Activated T-helper 2 cell treated with anti-CD3 and anti-CD28 coated beads, Interferon-gamma antibody, Interleukin-2, Interleukin-4, amounts not matched to agents 10 μg/mL and 5 μg/mL and 100 μg/mL, durations not matched to agents 14 hours and 24 hours and 36 hours (primary cell): ENCODE measurements at regions not wholly inside any gene's neighbourhood (a gene's known extent, or its start where the extent isn't known, plus 50 kb on each side); places are given as distances from the start of the nearest gene placed in this dataset.
"Not testable (repeated sequence)": the region's sequence is repeated elsewhere in the genome, so short reads cannot be mapped to it uniquely, and the experiment has no call there.

ENCODE experiments used
- DNase-seq: peaks from one replicate; pipeline ENCODE4 v3.0.0; 2021; ENCODE audit warnings: low spot score
- H3K27ac Mint-ChIP-seq: one replicate; pipeline ENCODE4 v1.8.0; 2021; ENCODE audit warnings: mixed read lengths
- H3K27me3 Mint-ChIP-seq: one replicate; pipeline ENCODE4 v1.8.0; 2021; ENCODE audit warnings: low read depth, mixed read lengths
- H3K36me3 Mint-ChIP-seq: one replicate; pipeline ENCODE4 v1.8.0; 2021; ENCODE audit warnings: low read depth, mixed read lengths
- H3K4me1 Mint-ChIP-seq: one replicate; pipeline ENCODE4 v1.8.0; 2021; ENCODE audit warnings: low read depth, mixed read lengths
- H3K4me3 Mint-ChIP-seq: one replicate; pipeline ENCODE4 v1.8.0; 2021; ENCODE audit warnings: low read depth, mild to moderate bottlenecking, moderate library complexity, mixed read lengths
- H3K9me3 Mint-ChIP-seq: one replicate; pipeline ENCODE4 v1.8.0; 2021; ENCODE audit warnings: mixed read lengths
- intact Hi-C: fragments of 100-400 bp; cut with micrococcal nuclease; formaldehyde crosslinking; loops from one replicate; pipeline ENCODE4 v1.15.1; 2023

GRCh38 chr5:25327172-25327571, 682.4 kb upstream of the CDH10 start:
- H3K9me3 Mint-ChIP-seq = peaks cover 16% of the 10 kb centered on the region
- no peak overlapping the region for H3K4me3 Mint-ChIP-seq
- H3K36me3 Mint-ChIP-seq = no peaks in the 10 kb centered on the region
- intact Hi-C loops = no loop called here
- no peak for DNase-seq
- no peaks in the 10 kb centered on the region for H3K27me3 Mint-ChIP-seq
- H3K27ac Mint-ChIP-seq = no peak overlapping the region
- no peaks in the 10 kb centered on the region for H3K4me1 Mint-ChIP-seq

- no peak for DNase-seq
- Mint-ChIP-seq H3K9me3 (peaks cover 51% of the 10 kb centered on the region), H3K27me3 (no peaks in the 10 kb centered on the region), H3K4me1 (no peaks in the 10 kb centered on the region), H3K27ac (no peak overlapping the region), H3K36me3 (no peaks in the 10 kb centered on the region), H3K4me3 (no peak overlapping the region)
- intact Hi-C loops = no loop called here
These were observed 657.1 kb upstream of the CDH10 start for GRCh38 chr5:25301836-25302235.

- Mint-ChIP-seq H3K36me3 (no peaks in the 10 kb centered on the region), H3K4me3 (no peak overlapping the region), H3K9me3 (peaks cover 47% of the 10 kb centered on the region), H3K27me3 (no peaks in the 10 kb centered on the region), H3K27ac (no peak overlapping the region), H3K4me1 (no peaks in the 10 kb centered on the region)
- intact Hi-C loops = no loop called here
- DNase-seq = no peak
These were observed 650.3 kb upstream of the CDH10 start for GRCh38 chr5:25295067-25295466.

- peaks cover 41% of the 10 kb centered on the region for H3K9me3 Mint-ChIP-seq
- intact Hi-C loops, DNase-seq, H3K27ac Mint-ChIP-seq, H3K27me3 Mint-ChIP-seq, H3K4me1 Mint-ChIP-seq, H3K36me3 Mint-ChIP-seq, H3K4me3 Mint-ChIP-seq: not testable (repeated sequence)
These were observed 645.0 kb upstream of the CDH10 start for GRCh38 chr5:25289766-25290165.

- peaks cover 48% of the 10 kb centered on the region for H3K9me3 Mint-ChIP-seq
- no peaks in the 10 kb centered on the region for H3K27me3 Mint-ChIP-seq
- H3K36me3 Mint-ChIP-seq = no peaks in the 10 kb centered on the region
These were observed 641.5 kb upstream of the CDH10 start for GRCh38 chr5:25286319-25286718.

GRCh38 chr5:25285136-25285535, 640.4 kb upstream of the CDH10 start:
- no peaks in the 10 kb centered on the region for H3K4me1 Mint-ChIP-seq
- intact Hi-C loops = no loop called here
- H3K9me3 Mint-ChIP-seq = peaks cover 53% of the 10 kb centered on the region
- no peak for DNase-seq
- H3K27me3 Mint-ChIP-seq = no peaks in the 10 kb centered on the region
- H3K4me3 Mint-ChIP-seq = no peak overlapping the region
- H3K36me3 Mint-ChIP-seq = no peaks in the 10 kb centered on the region
- no peak overlapping the region for H3K27ac Mint-ChIP-seq

More at GRCh38 chr5:25286319-25286718, 641.5 kb upstream of the CDH10 start:
- no peak overlapping the region for H3K27ac Mint-ChIP-seq
- intact Hi-C loops = no loop called here
- no peak overlapping the region for H3K4me3 Mint-ChIP-seq
- H3K4me1 Mint-ChIP-seq = no peaks in the 10 kb centered on the region
- DNase-seq = no peak

- H3K4me3 Mint-ChIP-seq, H3K27ac Mint-ChIP-seq, intact Hi-C loops, H3K27me3 Mint-ChIP-seq, H3K36me3 Mint-ChIP-seq, DNase-seq, H3K4me1 Mint-ChIP-seq: not testable (repeated sequence)
- H3K9me3 Mint-ChIP-seq = peaks cover 29% of the 10 kb centered on the region
These were observed 618.7 kb upstream of the CDH10 start for GRCh38 chr5:25263507-25263906.

GRCh38 chr5:25262221-25262620, 617.4 kb upstream of the CDH10 start:
- no peak for DNase-seq
- Mint-ChIP-seq H3K9me3 (peaks cover 21% of the 10 kb centered on the region), H3K4me1 (no peaks in the 10 kb centered on the region), H3K27ac (no peak overlapping the region), H3K4me3 (no peak overlapping the region), H3K27me3 (no peaks in the 10 kb centered on the region), H3K36me3 (no peaks in the 10 kb centered on the region)
- intact Hi-C loops = no loop called here

- intact Hi-C loops = no loop called here
These were observed 610.4 kb upstream of the CDH10 start for GRCh38 chr5:25255128-25255527.

GRCh38 chr5:25241981-25242380, 597.2 kb upstream of the CDH10 start:
- Mint-ChIP-seq H3K4me1 (no peaks in the 10 kb centered on the region), H3K27ac (no peak overlapping the region), H3K4me3 (no peak overlapping the region), H3K27me3 (no peaks in the 10 kb centered on the region), H3K36me3 (no peaks in the 10 kb centered on the region), H3K9me3 (peaks cover 43% of the 10 kb centered on the region)
- no peak for DNase-seq
- intact Hi-C loops = no loop called here

More at GRCh38 chr5:25255128-25255527, 610.4 kb upstream of the CDH10 start:
- Mint-ChIP-seq H3K36me3 (no peaks in the 10 kb centered on the region), H3K27me3 (no peaks in the 10 kb centered on the region), H3K9me3 (peaks cover 41% of the 10 kb centered on the region), H3K27ac (no peak overlapping the region), H3K4me1 (no peaks in the 10 kb centered on the region), H3K4me3 (no peak overlapping the region)
- no peak for DNase-seq

GRCh38 chr5:25238720-25239119, 593.9 kb upstream of the CDH10 start:
- H3K9me3 Mint-ChIP-seq = peaks cover 44% of the 10 kb centered on the region
- H3K4me1 Mint-ChIP-seq, intact Hi-C loops, H3K36me3 Mint-ChIP-seq, DNase-seq, H3K27me3 Mint-ChIP-seq, H3K27ac Mint-ChIP-seq, H3K4me3 Mint-ChIP-seq: not testable (repeated sequence)

GRCh38 chr5:25224316-25224982, 579.7 kb upstream of the CDH10 start:
- intact Hi-C loops = no loop called here
- Mint-ChIP-seq H3K4me1 (no peaks in the 10 kb centered on the region), H3K36me3 (no peaks in the 10 kb centered on the region), H3K4me3 (no peak overlapping the region), H3K27ac (no peak overlapping the region), H3K27me3 (no peaks in the 10 kb centered on the region), H3K9me3 (peaks cover 6% of the 10 kb centered on the region)
- no peak for DNase-seq

GRCh38 chr5:25199902-25200301, 555.1 kb upstream of the CDH10 start:
- H3K9me3 Mint-ChIP-seq = peaks cover 28% of the 10 kb centered on the region
- H3K36me3 Mint-ChIP-seq, H3K27me3 Mint-ChIP-seq, H3K4me3 Mint-ChIP-seq, H3K4me1 Mint-ChIP-seq, H3K27ac Mint-ChIP-seq, DNase-seq, intact Hi-C loops: not testable (repeated sequence)

- H3K9me3 Mint-ChIP-seq = peaks cover 33% of the 10 kb centered on the region
- DNase-seq = no peak
- no peaks in the 10 kb centered on the region for H3K27me3 Mint-ChIP-seq
- intact Hi-C loops = no loop called here
- no peaks in the 10 kb centered on the region for H3K36me3 Mint-ChIP-seq
- H3K4me3 Mint-ChIP-seq = no peak overlapping the region
- no peak overlapping the region for H3K27ac Mint-ChIP-seq
- no peaks in the 10 kb centered on the region for H3K4me1 Mint-ChIP-seq
These were observed 545.8 kb upstream of the CDH10 start for GRCh38 chr5:25190521-25191000.
